Progenitor cell of endocrine pancreas (in vitro differentiated cells): ENCODE measurements at regions not wholly inside any gene's neighbourhood (a gene's known extent, or its start where the extent isn't known, plus 50 kb on each side); places are given as distances from the start of the nearest gene placed in this dataset.

Experiments used
- DNase-seq: peaks from one replicate; pipeline ENCODE4 v3.0.0; 2021; ENCODE audit warnings: low spot score; ENCODE audit not compliant: unreplicated experiment
- H3K27ac Mint-ChIP-seq: 2 replicates; pipeline ENCODE4 v1.8.0; 2021; ENCODE audit warnings: mild to moderate bottlenecking, moderate library complexity, mixed read lengths
- H3K27me3 Mint-ChIP-seq: 2 replicates; pipeline ENCODE4 v1.8.0; 2021; ENCODE audit warnings: mixed read lengths
- H3K36me3 Mint-ChIP-seq: 2 replicates; pipeline ENCODE4 v1.8.0; 2022; ENCODE audit warnings: mixed read lengths; ENCODE audit not compliant: insufficient read depth
- H3K4me1 Mint-ChIP-seq: 2 replicates; pipeline ENCODE4 v1.8.0; 2021; ENCODE audit warnings: low read depth, mixed read lengths
- H3K4me3 Mint-ChIP-seq: 2 replicates; pipeline ENCODE4 v1.8.0; 2021; ENCODE audit warnings: low read depth, mild to moderate bottlenecking, moderate library complexity, mixed read lengths
- H3K9me3 Mint-ChIP-seq: 2 replicates; pipeline ENCODE4 v1.8.0; 2021; ENCODE audit warnings: low read depth, mixed read lengths
- CTCF ChIP-seq: fragments of 200-600 bp; sonication (generic); IDR thresholded peaks from one replicate; pipeline ENCODE4 v1.5.0; 2021; ENCODE audit warnings: antibody characterized with exemption, mild to moderate bottlenecking; ENCODE audit not compliant: unreplicated experiment

GRCh38 chr13:79792716-79793115, 311.8 kb downstream of the NDFIP2 start:
- Mint-ChIP-seq H3K36me3 (peaks cover 7% of the 10 kb centered on the region), H3K4me1 (peaks cover 10% of the 10 kb centered on the region), H3K4me3 (no peak overlapping the region), H3K27ac (no peak overlapping the region), H3K9me3 (peaks cover 4% of the 10 kb centered on the region), H3K27me3 (no peaks in the 10 kb centered on the region)
- no peak for TF ChIP-seq CTCF
- no peak for DNase-seq

- Mint-ChIP-seq H3K27me3 (no peaks in the 10 kb centered on the region), H3K9me3 (peaks cover 8% of the 10 kb centered on the region), H3K4me3 (no peak overlapping the region), H3K4me1 (peaks cover 8% of the 10 kb centered on the region), H3K36me3 (peaks cover 8% of the 10 kb centered on the region), H3K27ac (no peak overlapping the region)
- TF ChIP-seq CTCF: no peak
- no peak for DNase-seq
These were observed 310.6 kb downstream of the NDFIP2 start for GRCh38 chr13:79791471-79792042.

- Mint-ChIP-seq H3K27ac (no peak overlapping the region), H3K36me3 (peaks cover 8% of the 10 kb centered on the region), H3K9me3 (peaks cover 8% of the 10 kb centered on the region), H3K4me3 (no peak overlapping the region), H3K4me1 (peaks cover 21% of the 10 kb centered on the region), H3K27me3 (no peaks in the 10 kb centered on the region)
- no peak for DNase-seq
- TF ChIP-seq CTCF: no peak
These were observed 305.2 kb downstream of the NDFIP2 start for GRCh38 chr13:79786176-79786575.

GRCh38 chr13:79782541-79783205, 301.7 kb downstream of the NDFIP2 start:
- DNase-seq: peak; percentile 42
- no peak for TF ChIP-seq CTCF
- Mint-ChIP-seq H3K27me3 (no peaks in the 10 kb centered on the region), H3K4me1 (peaks cover 42% of the 10 kb centered on the region), H3K4me3 (peak overlapping the region; percentile 24), H3K9me3 (peaks cover 4% of the 10 kb centered on the region), H3K36me3 (peaks cover 1% of the 10 kb centered on the region), H3K27ac (peak overlapping the region; percentile 94)

GRCh38 chr13:79781829-79782540, 301.0 kb downstream of the NDFIP2 start:
- TF ChIP-seq CTCF: no peak
- Mint-ChIP-seq H3K4me1 (peaks cover 45% of the 10 kb centered on the region), H3K4me3 (peak overlapping the region; percentile 17)

More at GRCh38 chr13:79781829-79782540, 301.0 kb downstream of the NDFIP2 start:
- no peak for DNase-seq
- peaks cover 1% of the 10 kb centered on the region for H3K36me3 Mint-ChIP-seq
- H3K27me3 Mint-ChIP-seq: no peaks in the 10 kb centered on the region
- peaks cover 4% of the 10 kb centered on the region for H3K9me3 Mint-ChIP-seq
- H3K27ac Mint-ChIP-seq: peak overlapping the region; percentile 94
